NCI-H1048 (cell line): ENCODE measurements at regions not wholly inside any gene's neighbourhood (a gene's known extent, or its start where the extent isn't known, plus 50 kb on each side); places are given as distances from the start of the nearest gene placed in this dataset.

Source experiments
- DNase-seq: peaks from one replicate; lab custom pipeline; 2025; lab: John Stamatoyannopoulos, UW

GRCh38 chr13:108156749-108157148, 58.6 kb downstream of the LIG4 start:
- DNase-seq, result no peak

DNA sequence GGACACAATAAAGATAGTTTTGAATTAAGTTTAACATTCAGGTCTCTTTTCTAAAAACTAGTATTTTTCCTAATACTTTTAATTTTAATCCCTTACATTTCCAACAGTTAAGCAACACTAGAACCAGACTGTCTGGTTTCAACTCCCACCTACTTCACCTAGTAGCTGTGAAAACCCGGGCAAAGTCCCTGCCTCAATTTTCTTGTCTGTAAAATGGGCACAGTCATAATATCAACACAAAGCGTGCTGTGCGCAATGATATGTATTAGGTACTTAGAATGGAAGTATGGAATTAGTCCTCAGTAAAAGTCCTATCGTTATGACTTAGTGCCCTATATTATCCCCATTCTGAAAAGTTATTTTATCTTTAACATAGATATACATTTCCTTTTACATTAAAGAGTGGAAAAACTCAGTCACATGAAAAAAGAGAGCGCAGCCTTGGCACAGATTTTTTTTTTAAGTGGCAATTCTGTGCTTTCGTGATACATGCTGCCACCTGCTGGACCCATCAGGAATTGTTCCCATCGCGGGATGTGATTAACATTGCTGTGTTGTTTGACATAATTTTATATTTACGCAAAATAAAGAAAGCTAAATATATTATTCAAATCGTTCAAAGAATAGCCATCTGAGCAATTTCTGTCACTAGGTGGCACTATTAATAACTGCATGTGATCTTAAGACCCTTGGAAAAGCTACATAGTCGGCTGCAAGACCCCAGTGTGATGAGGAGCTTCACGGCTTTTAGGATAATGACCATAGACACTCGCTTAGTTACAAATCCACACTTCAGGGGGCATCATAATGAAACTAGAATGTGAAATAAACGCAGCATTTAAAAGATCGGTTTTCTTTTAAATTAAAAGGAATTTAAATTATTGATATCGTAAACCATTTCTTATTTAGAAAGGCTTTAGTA, 59.9 kb downstream of the LIG4 start:
- DNase-seq, result no peak

DNA sequence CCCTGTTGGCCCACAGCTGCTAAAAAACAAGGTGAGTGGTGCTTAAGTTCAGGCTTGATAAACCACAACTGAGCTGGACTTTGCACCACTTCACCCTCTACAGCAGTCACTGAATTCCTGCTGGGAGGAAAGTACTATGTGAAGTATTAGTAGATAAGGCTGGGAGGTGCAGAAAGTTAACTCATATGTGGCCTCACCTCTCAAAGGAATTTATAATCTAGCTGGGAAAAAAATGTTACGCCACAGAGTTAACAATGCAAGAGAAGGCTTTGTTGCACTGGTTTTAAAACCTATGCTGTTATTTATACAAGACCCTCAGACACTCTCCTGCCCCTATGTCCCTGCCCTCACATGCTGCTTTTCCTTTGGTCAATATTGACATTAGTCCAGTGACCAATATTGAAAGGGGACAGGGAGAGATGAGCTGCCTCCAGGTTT, 60.9 kb downstream of the LIG4 start:
- no peak for DNase-seq

DNA sequence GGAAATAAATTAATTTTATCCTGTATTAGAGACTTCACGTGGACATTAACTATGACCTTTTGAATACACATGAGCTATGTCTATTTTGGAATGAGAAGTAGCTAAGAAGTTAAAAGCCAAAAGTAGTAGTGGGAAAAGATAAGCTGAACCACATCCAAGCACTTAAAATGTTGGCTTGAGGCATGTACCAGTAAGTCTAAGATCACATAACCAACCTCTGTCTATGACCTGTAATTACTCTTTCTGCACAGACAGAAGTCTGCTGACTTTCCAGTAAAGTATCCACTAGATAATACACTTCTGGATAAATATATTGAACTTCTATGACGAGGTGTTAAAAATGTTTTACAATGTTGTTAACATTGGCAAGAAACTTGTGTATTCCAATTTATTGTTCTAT, 68.7 kb downstream of the LIG4 start:
- DNase-seq, result no peak

- DNase-seq, result no peak
Observed at GRCh38 chr13:108142702-108143436, 72.5 kb downstream of the LIG4 start.

DNA sequence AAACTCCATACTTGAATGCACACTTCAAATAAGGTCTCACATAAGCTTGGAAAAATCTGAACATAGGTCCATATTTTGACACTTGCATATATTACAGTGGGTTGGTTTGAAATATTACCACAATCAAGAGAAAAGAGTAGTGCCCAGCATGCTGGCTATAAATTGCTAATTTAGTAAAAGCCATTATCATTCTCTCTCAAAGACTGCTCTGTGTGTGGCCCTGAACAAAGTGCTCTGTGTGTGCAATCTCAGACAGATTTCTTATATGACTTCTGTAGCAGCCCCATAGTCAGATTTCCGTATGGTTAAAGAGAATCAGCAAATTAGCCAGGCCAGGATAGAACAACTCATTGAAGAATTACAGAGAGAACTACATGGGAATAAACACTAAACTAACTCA, 78.2 kb downstream of the LIG4 start:
- DNase-seq, result no peak

GRCh38 chr13:108127406-108127805, 87.9 kb downstream of the LIG4 start:
- no peak for DNase-seq

GRCh38 chr13:108126056-108126455, 89.3 kb downstream of the LIG4 start:
- no peak for DNase-seq

DNA sequence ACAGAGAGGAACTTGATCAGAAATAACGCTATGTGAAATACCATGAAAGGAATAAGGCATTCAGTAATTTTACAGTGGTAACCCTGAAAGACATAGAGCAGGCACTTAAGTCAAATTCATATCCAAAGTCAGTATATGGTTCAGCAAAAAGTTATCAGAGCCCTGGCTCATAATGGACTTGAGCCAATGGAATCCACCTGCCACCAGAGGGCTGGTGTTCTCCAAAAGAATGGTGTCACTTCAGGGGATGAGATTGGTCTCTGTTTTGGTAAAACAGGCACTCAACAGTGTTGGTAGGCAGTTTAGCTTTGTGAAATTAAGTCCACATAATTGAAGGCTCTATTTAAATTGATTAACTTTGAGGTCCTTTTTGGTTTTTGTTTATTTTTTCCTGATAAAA, 93.9 kb downstream of the LIG4 start:
- no peak for DNase-seq

GRCh38 chr13:108120856-108121255, 94.5 kb downstream of the LIG4 start:
- DNase-seq, result no peak

DNA sequence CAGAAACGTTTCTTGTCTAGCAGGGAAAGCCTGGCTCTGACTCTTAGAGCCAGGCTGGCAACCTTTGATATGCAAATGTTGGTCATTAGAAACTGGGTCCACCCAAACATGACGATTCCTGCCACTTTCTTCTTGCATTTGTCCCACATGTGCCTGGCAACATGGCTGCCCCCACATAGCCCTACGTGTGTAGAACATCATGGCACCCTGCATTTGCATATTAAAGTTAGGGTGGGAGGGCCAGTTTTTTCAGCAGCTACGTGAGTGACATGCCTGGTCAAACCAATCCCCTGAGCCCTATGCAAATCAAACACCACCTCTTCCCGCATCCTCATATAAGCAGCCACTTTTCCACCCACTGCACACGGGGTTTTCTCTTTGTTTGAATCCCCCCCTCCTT, 95.0 kb downstream of the LIG4 start:
- DNase-seq, result no peak

- DNase-seq, result no peak
Observed at GRCh38 chr13:108115738-108116137, 99.6 kb downstream of the LIG4 start.

GRCh38 chr13:108113407-108113806, 101.9 kb downstream of the LIG4 start:
- no peak for DNase-seq

DNA sequence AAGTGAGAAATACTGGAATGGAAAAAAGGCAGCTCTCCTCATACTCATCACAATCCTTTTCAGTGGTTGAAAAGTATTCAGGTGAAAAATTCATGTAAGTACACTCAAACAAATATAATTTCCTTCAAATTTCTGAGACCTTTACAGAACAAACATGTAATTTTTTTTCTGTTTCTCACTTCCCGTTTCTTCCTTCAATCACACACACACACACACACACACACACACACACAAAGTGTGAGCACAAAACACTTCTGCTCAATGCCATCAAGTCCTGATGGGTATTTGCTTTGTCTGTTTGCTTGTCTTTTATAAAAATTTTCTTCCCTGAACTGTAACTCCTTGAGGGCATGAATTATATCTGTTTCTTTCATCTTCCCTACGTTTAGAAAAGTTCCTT, 110.6 kb downstream of the LIG4 start:
- no peak for DNase-seq

DNA sequence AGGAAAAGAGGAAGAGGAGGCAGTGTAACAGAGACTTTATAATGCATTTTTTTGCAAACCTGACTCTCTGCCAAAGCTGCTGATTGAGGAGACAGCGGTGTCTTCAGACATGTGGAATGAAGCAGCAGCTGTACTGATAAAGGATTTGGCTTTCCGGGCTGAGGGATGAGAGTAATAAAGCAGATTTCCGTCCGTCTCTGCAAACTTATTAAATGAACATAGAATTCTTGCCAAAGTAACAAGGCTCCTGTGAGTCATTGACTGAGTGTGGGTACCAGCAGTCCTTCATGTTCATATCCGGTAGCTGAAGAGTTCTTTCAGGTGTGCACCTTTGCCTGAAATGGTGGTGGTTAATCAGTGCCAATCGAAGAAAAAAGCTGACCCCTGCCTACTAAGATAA, 112.6 kb downstream of the LIG4 start:
- no peak for DNase-seq

GRCh38 chr13:108096301-108096915, 118.9 kb downstream of the LIG4 start:
- DNase-seq, result no peak

GRCh38 chr13:108095036-108095435, 120.3 kb downstream of the LIG4 start:
- no peak for DNase-seq

DNA sequence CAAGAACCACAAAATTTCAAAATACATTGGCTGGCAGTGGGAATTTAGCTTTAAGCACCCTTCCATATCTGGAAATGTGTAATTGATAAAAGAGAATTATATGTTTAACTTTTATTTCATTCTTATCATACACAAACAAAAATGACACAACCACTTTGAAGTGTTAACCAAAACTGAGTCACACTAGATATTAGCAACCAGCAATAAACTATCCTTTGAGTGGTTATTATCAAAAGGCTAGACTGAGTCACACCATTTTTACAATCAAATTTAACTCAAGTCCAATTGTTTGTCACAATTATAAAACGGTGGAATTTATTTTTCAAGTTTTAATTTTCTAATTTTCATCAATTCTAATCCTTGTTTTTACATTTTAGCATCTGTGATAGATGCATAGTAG, 121.7 kb downstream of the LIG4 start:
- DNase-seq, result no peak

- DNase-seq, result no peak
Observed at GRCh38 chr13:108087810-108088209, 127.5 kb downstream of the LIG4 start.

DNA sequence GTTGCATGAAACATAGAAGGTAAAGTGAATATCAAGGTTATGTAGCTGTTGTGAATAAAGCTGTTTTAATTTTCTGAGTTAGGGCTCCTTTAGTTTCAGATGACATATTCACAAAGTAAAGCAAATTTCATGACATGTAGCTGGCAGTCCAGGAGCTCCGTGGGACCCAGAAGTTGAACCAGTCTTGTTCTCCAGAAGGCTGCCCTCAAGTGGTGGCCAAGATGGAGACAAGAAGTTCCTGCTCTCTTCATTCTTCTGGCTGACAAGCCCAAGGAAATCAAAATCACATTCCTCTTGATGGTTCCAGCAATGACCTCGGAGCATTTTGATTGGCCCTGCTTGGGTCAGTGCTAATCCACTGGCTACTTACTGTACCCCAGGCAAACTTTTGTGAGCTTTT, 128.7 kb downstream of the LIG4 start:
- DNase-seq, result no peak

GRCh38 chr13:108084840-108085239, 130.5 kb downstream of the LIG4 start:
- no peak for DNase-seq

DNA sequence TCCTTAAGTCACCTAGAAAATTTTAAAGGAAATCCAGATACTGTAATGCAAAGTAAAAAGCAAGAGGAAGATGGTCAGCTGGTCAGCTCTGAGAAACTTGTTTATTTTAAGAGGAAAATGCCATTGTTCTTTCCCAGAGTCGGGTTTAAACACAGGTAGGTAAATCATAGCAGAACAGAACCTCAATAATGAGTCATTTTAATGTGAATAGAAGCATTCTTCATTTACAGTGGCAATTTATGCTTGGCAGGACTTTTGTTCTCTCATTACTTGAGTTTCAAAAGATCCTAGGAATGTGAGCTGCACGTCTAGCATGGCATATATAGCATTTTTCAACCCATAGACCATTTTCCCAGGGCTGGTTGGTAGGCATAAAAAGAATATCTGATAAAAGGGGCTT, 132.3 kb downstream of the LIG4 start:
- DNase-seq, result no peak

DNA sequence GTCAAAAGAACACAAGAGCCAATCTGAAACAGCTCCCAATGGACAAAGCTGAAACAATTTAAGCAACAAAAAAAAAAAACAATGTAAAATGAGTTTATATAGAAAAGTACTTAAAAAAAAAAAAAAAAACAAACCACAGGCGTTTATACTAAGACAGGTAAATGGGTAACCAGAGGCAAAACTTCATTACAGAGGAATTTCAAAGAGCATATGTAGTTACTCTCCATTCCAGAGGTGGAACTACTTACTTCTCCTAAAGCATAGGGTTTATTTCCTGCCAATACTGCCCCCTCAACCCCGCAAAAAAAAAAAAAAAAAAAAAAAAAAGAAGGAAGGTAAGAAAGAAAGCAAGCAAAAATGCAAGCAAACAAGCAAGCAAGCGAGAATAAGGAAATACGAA, 132.9 kb downstream of the LIG4 start:
- no peak for DNase-seq
